Activated CD8-positive, alpha-beta memory T cell treated with anti-CD3 and anti-CD28 coated beads, Interleukin-2, amount 50 U/mL, for 1 hour (primary cell): ENCODE measurements at regions not wholly inside any gene's neighbourhood (a gene's known extent, or its start where the extent isn't known, plus 50 kb on each side); places are given as distances from the start of the nearest gene placed in this dataset.

ENCODE experiments used
- DNase-seq: peaks from one replicate; pipeline ENCODE4 v3.0.0-alpha.2; 2020; ENCODE audit errors: extremely low read depth

DNA sequence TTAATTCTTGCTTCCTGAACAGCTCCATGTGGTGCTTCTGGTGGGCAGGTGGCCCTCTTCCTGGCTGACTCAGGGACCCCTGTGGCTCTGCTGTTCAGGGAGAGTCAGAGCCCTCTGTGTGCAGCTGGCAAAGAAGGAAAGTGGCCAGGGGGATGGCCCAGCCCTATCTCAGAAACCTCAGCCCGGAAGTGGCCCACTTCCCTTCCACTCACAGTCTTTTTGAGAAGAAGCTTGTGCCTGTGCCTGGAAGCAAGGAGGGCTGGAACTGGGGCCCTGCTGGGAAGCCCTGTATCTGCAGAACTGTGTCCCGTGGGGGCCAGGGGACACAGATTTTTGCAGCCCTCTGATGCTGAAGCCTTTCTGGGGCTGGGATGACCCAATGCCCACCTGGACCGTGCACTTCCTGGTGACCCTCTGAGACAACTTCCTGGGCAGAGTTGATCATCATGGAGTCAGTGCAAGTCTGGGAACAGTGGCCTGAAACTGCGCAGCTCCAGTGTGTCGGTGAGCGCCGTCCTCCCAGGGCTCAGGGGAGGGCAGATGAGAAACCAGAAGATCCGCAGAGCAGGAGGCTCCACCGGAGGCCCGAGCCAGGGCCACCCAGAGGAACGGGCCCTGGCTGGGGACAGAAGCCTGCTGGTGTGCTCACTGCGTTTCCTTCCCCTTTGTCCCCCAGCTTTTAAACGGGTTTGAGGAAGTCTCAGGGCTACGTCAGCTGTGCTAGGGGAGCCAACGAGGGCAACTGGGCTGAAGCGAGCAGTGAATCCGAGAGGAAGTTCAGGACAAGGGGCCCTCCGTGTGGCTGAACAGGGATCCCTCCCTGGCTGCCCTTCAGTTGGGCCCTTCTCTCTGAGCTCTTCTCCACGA is 217.4 kb upstream of the RTL1 start:
- no peak for DNase-seq

GRCh38 chr14:101121508-101122139 is 218.1 kb upstream of the RTL1 start:
- DNase-seq = no peak

DNA sequence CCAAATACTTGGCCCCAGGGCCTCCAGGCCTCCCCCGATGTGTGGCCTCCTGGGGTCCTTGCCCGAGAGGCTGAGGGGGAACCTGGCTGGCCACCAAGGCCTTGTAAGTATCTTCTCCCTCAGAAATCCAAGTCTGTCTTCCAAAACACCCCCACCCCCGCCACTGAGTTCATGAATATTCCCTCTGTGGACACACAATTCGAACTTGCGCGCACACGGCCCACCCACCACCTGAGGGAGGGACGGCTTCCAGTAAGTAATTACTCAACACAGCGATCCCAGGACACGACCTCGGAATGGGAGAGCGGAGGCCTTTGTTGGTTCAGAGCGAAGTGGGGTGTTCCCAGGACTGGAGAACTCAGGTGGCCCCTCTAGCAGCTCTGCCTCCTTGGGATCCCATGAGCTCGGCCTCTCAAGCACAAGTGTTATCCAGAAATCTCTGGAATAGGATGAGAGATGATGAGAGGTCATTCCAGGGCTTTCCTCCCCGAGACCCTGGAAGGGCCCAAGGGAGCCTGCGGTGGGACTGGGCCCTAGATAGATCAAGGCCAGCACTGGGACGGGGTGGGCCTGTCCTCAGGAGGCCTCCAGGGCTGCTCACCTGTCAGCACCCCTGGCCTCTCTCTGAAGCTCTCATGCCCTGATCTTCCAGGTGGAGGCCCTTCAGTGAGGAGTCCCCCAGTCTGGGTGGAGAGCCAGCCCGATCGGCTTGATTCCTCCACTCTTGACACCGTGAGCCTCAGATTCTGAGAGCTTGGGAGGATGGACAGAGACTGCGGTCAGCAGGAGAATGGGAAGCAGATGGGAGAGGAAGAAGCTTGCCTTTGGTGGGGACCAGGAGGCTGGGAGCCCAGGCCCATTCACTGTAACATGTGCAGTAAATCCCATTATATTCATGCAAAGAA is 219.0 kb upstream of the RTL1 start:
- no peak for DNase-seq

DNA sequence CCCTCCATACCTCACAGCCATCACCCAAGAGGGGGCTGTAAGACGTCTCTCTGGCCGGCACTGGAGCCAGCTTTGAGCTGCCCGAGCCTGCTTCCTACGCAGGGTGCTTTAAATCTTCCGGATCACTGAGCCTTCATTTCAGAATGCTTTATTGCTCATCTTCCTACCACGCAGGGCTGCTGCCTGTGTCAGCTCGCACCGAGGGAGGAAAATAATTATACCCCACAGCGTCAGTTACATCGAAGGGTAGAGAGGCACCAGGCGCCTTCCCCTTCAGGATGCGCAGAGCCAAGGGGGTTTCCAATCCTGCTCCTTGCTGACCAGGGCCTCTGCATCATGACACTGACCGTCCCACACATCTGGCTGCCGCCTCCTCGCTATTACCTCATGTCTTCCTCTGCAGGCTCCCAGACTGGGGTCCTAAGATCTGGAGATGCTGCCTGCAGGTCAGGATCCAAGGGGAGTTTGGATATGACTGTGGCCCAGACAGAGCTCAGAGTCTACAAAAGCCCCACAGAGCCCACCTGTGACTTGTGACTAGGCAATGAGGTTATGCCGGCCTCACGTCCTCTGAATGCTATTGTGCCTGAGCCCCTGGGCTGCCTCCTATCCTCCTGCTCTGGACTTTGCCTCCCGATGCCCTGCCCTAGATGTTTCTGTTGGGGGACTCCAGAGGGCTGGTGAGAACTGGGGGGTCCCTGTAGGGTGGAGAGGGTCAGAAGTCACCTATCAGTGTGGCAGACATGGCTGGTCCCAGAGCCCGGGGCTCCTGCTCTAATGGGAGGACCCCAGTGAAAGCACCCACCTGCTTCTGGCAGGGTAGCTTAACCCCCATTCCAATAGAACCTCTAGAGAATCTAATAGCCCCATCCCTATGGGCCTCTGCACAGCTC is 220.3 kb upstream of the RTL1 start:
- DNase-seq = no peak

- DNase-seq = no peak
Measured at GRCh38 chr14:101124815-101125214, 221.3 kb upstream of the RTL1 start.

DNA sequence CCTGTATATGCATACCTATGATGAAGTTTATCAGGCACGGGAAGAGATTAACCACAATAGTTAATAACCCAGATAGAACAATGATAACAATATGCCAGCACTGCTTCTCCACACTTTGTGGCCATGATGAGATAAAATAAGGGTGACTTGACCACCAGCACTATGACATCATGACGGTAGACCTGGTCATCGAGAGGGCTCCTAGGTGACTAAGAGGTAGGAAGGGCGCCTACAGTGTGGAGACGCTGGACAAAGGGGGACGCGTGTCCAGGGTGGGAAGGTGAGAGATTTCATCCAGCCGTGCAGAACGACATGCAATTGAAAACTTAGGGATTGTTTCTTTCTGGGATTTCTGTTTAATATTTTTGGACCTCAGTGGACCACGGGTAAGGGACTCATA is 221.8 kb upstream of the RTL1 start:
- DNase-seq = no peak

DNA sequence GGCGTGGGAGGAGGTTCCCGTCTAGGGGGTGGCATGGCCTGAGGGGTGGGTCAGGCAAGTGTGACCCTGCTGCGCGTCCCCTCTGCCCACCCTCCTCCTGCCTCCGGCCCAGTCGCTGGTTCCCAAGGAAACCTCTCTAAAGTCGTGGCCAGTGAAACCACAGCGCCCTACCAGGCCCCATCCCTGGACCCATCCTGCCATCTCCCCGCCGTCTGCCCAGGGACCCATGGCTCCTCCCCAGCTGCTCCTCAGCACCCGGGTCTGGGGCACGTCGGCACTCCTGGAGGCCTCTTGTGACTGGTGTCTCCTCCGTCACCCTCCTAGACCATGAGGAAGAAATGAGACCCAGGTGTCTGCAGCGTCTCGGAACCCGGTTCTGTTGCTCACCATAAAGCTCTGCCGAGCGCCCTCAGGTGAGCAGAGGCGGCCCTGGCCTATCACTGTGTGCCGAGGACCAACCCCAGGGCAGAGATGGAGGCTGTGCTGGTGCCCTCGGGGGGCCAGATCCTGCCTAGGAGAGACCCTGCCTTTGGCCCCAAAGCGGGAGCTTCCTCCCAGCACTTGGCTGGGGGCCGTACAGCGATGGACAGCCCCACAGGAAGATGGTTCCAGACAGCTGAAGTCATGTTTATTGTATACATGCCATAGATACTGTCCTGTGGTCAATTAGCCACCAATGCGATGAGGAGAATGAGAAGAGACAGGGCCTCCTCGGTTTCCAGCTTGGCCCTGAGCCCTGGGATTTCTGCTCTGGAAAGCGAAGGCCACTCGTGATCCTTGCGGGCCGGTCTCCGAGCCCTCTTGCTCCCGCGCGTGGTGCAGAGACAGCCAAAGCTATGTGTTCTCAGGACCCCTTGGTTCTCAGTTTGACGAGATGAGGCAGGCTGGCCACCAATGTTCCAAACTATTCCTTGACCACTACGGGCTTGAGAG is 222.5 kb upstream of the RTL1 start:
- no peak for DNase-seq

- no peak for DNase-seq
Measured at GRCh38 chr14:101126731-101127130, 223.2 kb upstream of the RTL1 start.

DNA sequence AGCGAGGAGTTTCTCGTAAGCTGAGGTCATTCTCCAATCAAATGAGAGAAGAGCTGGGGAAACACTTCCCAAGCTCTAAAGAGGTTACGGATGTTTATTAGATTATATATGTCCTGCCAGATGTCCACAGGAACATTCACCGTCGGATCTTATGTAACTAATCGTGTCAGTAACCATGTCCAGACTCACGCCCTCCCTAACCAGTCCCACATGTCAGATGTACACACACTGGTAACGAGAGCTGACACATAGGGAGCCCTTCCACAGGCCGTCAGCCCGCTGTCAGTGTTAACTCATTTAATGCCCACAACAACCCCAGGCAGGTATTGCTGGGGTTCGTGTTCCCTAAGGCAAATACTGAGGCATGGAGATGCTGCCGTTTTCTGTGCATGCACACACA is 223.7 kb upstream of the RTL1 start:
- no peak for DNase-seq

DNA sequence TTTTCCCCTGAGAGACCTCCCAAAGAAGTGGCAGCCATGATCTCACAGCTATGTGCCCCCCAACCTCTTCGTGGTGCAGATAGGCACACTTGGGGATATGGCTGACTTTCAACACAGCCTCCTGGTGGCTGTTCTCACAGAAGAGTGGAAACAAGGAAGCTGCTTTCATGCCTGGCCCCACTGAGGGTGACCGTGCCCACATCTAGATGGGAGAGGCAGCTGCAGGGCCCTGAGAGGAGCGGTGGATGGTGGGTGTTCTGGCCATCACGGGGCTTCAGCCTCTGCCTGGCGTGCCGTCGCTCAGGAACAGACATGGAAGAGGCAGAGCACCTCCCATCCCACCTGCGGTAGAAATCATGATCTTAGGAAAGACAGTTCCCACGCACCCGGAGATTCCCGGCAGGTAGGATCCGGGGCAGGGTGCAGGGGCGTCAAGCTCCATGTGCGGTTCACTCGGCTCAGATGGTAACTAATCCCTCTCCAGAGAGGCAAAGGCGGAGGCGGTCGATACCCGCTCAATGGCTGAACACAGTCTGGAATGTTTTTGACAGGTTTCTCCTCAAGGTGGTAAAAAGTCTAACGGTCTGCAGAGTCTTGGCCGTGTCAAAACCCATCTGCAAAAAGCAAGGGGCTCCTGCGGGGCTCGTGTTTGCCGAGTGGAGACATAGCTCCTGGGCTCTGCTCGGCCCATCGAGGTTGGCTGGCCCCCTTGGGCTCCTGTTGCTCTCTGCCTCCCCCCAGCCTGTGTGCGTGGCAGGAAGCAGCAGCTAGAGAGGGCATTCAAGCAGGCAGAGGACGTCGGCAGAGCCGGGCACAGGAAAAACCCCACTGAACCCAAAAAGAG is 225.2 kb upstream of the RTL1 start:
- DNase-seq = no peak

DNA sequence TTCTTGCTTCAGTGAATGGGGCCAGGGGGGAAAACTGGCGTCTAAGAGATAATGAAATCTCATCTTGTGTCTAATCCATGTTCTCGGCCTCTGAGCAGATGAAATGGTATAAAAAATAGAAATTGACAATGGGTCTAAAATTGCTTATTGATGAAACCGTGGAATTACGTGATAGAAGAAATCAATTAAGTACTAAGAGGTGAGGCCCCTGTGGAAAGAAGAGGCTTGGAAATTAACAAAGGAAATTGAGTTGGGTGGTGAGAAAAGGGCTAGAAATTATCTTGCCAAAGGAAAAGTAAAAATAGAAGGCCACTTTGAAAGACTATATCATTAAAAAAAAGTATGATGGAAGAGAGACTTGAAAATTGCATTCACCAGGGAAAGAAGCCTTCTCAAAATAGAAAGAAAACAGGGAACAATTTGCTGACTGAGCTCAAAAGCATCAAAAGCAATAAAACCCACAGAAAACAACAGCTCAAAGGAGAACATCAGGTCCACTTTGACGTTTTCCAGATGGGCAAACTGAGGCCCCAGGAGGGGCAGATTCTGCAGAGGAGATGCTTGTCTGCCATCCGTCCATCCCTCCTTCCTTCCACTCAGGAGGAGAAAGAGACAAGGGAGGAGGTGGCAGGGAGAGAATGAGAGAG is 226.1 kb upstream of the RTL1 start:
- no peak for DNase-seq

DNA sequence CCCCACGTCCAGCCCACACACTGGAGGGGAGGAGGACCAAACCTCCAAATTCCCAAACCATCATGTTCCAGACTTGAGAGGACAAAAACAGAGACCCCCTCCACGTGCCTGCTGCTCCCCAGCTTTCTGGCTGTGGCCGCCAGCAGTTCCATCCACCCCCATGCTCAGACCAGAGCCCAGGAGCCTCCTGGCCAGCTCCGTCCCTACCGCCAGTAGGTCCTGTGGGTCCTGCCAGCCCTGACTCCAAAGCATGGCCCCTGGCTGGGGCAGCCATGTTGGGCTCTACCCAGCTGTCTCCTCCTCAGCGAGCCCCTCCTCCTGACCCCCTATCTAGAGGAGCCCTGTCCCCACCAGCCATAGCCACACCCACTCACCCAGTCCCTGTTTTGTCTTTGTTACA is 227.3 kb upstream of the RTL1 start:
- no peak for DNase-seq

DNA sequence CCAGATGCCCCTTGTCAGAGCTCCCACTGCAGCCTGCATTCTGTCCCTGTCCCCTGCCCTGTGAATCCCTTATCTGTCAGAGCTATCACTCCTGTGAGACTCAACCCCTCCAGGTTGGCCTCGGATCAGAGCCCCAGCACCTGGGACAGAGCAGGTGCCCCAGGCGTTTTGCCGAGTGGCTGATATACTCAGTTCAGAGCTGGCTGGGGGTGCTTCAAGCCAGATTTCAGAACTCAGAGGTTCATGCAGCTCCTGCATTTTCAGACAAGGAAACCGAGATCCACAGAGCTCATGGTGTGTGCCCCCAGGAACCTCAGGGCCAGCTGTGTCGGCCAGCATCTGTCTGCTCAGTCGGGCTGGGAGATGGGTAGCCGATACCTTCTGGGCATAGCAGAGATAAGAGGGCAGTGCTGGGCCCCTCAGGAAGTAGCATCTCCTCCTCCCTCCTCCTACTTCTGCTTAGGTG is 228.0 kb upstream of the RTL1 start:
- no peak for DNase-seq

GRCh38 chr14:101132051-101132571 is 228.6 kb upstream of the RTL1 start:
- DNase-seq = no peak

DNA sequence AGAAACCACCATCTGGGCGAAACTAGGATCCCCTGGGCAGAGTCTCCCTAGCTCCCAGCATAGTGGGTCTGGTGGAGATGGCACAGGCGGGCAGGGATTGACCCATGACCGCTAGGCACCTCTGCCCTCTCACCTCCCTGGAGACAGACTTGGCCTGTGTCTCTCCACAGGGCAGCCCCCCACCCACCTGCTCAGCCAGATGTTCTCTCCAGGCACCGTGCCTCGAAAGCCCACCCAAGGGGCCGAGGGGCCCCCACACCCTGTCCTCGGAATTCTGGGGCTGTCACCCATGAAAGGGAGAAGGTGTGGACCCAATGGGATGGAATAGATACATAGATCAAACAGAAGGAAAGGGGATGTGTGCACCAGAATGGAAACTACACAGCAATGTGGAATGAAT is 229.1 kb upstream of the RTL1 start:
- DNase-seq = no peak

DNA sequence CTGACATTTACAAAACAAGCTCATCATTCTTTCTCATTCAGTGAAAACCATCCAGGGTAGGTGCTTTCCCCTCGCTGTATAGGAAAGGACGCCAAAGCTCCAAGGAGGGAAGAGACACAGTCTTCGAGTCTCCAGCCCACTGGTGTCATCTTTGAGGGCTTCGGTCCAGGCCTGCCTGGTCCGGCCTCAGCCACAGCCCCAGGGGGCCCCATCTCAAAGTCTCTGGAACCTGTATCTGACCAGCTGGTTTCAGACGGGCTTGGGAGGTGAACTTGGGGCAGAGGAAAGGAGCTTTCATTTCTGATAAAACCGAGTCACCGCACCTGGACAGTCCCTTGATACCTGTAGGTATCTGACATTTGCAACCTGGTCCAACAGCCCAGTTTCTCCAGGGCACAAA is 229.5 kb upstream of the RTL1 start:
- no peak for DNase-seq

DNA sequence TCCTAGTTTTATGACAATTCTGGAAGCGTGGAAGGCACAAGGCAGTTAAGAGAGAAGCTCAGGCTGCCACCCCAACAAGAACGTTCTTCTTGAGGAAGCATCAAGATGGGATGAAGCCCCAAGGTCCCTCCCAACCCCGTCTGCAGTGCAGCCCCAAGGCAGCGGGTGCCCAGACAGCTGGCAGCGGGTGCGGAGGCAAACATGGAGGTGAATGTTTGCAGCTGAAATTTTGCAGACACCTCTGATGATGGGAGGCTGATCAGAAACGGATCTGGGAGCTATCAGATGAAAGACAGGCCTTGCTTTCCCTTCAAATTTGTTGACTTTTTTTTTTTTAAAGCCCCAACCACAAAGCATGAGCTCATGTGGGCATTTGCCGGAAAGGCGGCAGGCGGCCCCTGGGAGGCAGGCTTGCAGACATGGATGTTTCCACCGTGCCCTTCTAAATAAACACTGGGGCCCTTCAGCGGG is 230.7 kb upstream of the RTL1 start:
- no peak for DNase-seq

GRCh38 chr14:101134851-101135433 is 231.4 kb upstream of the RTL1 start:
- no peak for DNase-seq
